ENCODE measurements at regions not wholly inside any gene's neighbourhood (a gene's known extent, or its start where the extent isn't known, plus 50 kb on each side); places are given as distances from the start of the nearest gene placed in this dataset.
"Not testable (repeated sequence)": the region's sequence is repeated elsewhere in the genome, so short reads cannot be mapped to it uniquely, and the experiment has no call there.

- intact Hi-C loops (cut with micrococcal nuclease): no loop called here
Observed at GRCh38 chr3:146772211-146772743, 167.1 kb upstream of the PLSCR5 start.

GRCh38 chr3:146770881-146771280 lies 165.7 kb upstream of the PLSCR5 start:
- intact Hi-C loops (cut with micrococcal nuclease): no loop called here

GRCh38 chr3:146770301-146770700 lies 165.2 kb upstream of the PLSCR5 start:
- intact Hi-C loops (cut with micrococcal nuclease): no loop called here

GRCh38 chr3:146757759-146758158 lies 152.6 kb upstream of the PLSCR5 start:
- intact Hi-C loops (cut with micrococcal nuclease): no loop called here

GRCh38 chr3:146750196-146750595 lies 145.1 kb upstream of the PLSCR5 start:
- intact Hi-C loops (cut with micrococcal nuclease): no loop called here

- intact Hi-C loops (cut with micrococcal nuclease): no loop called here
Observed at GRCh38 chr3:146747928-146748327, 142.8 kb upstream of the PLSCR5 start.

GRCh38 chr3:146747051-146747450 lies 141.9 kb upstream of the PLSCR5 start:
- intact Hi-C loops (cut with micrococcal nuclease): no loop called here

GRCh38 chr3:146746190-146746589 lies 141.0 kb upstream of the PLSCR5 start:
- intact Hi-C loops (cut with micrococcal nuclease): no loop called here

- intact Hi-C loops (cut with micrococcal nuclease): no loop called here
Observed at GRCh38 chr3:146739203-146739671, 134.1 kb upstream of the PLSCR5 start.

- intact Hi-C loops (cut with micrococcal nuclease): no loop called here
Observed at GRCh38 chr3:146732325-146732724, 127.2 kb upstream of the PLSCR5 start.

- intact Hi-C loops (cut with micrococcal nuclease): no loop called here
Observed at GRCh38 chr3:146715170-146715569, 110.0 kb upstream of the PLSCR5 start.

GRCh38 chr3:146712806-146713205 lies 107.7 kb upstream of the PLSCR5 start:
- intact Hi-C loops (cut with micrococcal nuclease): no loop called here

- intact Hi-C loops (cut with micrococcal nuclease): no loop called here
Observed at GRCh38 chr3:146709969-146710368, 104.8 kb upstream of the PLSCR5 start.

- intact Hi-C loops (cut with micrococcal nuclease): no loop called here
Observed at GRCh38 chr3:146705225-146705624, 100.1 kb upstream of the PLSCR5 start.

GRCh38 chr3:146702237-146702636 lies 97.1 kb upstream of the PLSCR5 start:
- intact Hi-C loops (cut with micrococcal nuclease): no loop called here

GRCh38 chr3:146701246-146701645 lies 96.1 kb upstream of the PLSCR5 start:
- intact Hi-C loops (cut with micrococcal nuclease): no loop called here

- intact Hi-C loops (cut with micrococcal nuclease): not testable (repeated sequence)
Observed at GRCh38 chr3:146700025-146700424, 94.9 kb upstream of the PLSCR5 start.

- intact Hi-C loops (cut with micrococcal nuclease): no loop called here
Observed at GRCh38 chr3:146692254-146692653, 87.1 kb upstream of the PLSCR5 start.

- intact Hi-C loops (cut with micrococcal nuclease): no loop called here
Observed at GRCh38 chr3:146685050-146685814, 80.1 kb upstream of the PLSCR5 start.

GRCh38 chr3:146682171-146682570 lies 77.0 kb upstream of the PLSCR5 start:
- intact Hi-C loops (cut with micrococcal nuclease): no loop called here

GRCh38 chr3:146680617-146681016 lies 75.5 kb upstream of the PLSCR5 start:
- intact Hi-C loops (cut with micrococcal nuclease): no loop called here

GRCh38 chr3:146679995-146680394 lies 74.8 kb upstream of the PLSCR5 start:
- intact Hi-C loops (cut with micrococcal nuclease): no loop called here

GRCh38 chr3:146679191-146679590 lies 74.0 kb upstream of the PLSCR5 start:
- intact Hi-C loops (cut with micrococcal nuclease): no loop called here
